ENCODE measurements at regions not wholly inside any gene's neighbourhood (a gene's known extent, or its start where the extent isn't known, plus 50 kb on each side); places are given as distances from the start of the nearest gene placed in this dataset.

DNA sequence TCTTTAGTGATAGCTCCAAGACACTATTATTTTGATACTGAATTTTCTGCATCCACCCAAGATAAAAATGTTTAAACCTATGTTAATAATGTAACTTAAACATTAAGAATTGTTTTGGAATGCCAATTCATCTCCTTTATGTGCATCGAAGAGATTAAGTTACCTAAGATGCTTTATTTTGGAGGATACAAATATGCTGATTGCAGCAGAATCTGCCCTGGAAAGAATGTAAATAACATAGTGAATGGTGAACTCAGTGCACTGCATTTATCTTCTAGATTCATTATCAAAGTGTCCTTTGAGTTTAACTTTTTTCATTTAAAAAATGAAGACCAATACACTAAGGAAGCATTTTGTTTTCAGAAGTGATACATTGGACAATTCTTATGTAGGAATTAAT lies 757.2 kb downstream of the MRPL39 start:
- TF ChIP-seq, protein P1, sequence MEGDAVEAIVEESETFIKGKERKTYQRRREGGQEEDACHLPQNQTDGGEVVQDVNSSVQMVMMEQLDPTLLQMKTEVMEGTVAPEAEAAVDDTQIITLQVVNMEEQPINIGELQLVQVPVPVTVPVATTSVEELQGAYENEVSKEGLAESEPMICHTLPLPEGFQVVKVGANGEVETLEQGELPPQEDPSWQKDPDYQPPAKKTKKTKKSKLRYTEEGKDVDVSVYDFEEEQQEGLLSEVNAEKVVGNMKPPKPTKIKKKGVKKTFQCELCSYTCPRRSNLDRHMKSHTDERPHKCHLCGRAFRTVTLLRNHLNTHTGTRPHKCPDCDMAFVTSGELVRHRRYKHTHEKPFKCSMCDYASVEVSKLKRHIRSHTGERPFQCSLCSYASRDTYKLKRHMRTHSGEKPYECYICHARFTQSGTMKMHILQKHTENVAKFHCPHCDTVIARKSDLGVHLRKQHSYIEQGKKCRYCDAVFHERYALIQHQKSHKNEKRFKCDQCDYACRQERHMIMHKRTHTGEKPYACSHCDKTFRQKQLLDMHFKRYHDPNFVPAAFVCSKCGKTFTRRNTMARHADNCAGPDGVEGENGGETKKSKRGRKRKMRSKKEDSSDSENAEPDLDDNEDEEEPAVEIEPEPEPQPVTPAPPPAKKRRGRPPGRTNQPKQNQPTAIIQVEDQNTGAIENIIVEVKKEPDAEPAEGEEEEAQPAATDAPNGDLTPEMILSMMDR (IDR thresholded peaks at IDR 0.05; ENCODE audit: insufficient read depth, low read depth, low read length) = no peak
- TF ChIP-seq EZH2 (IDR thresholded peaks at IDR 0.05; ENCODE audit: insufficient read depth, low read length) = no peak

All from astrocyte (in vitro differentiated cells and primary cell).